ENCODE measurements at regions not wholly inside any gene's neighbourhood (a gene's known extent, or its start where the extent isn't known, plus 50 kb on each side); places are given as distances from the start of the nearest gene placed in this dataset.

GRCh38 chr2:235320326-235320725 is 173.5 kb upstream of the AGAP1 start:
- H3K27ac ChIP-seq: no peak overlapping the region
- ATAC-seq: no peak
- 92 to 96% (median 95%) methylated on average over 9 of the region's 9 CpGs for WGBS, 3 donors
- TF ChIP-seq CTCF (IDR thresholded peaks at IDR 0.05): no peak
- H3K4me3 ChIP-seq: no peak overlapping the region
- no peak for DNase-seq
- no peaks in the 10 kb centered on the region for H3K36me3 ChIP-seq (ENCODE audit: insufficient read depth in 1 of 2, low read depth in 1 of 2)
- H3K4me1 ChIP-seq: no peaks in the 10 kb centered on the region
- intact Hi-C loops (cut with DNase I): no loop called here
- no peaks in the 10 kb centered on the region for H3K9me3 ChIP-seq
- H3K27me3 ChIP-seq (ENCODE audit: insufficient read depth in 3 of 3, low read length in 2 of 3): peaks cover 0 to under 1% (median 0%) of the 10 kb centered on the region in 3 donors

GRCh38 chr2:235324324-235324723 is 169.5 kb upstream of the AGAP1 start:
- no peak overlapping the region for H3K27ac ChIP-seq
- H3K36me3 ChIP-seq (ENCODE audit: insufficient read depth in 1 of 2, low read depth in 1 of 2): no peaks in the 10 kb centered on the region
- no peak overlapping the region for H3K4me3 ChIP-seq
- intact Hi-C loops (cut with DNase I): no loop called here
- WGBS, 3 donors: 24 to 27% (median 24%) methylated on average over 9 of the region's 9 CpGs
- no peaks in the 10 kb centered on the region for H3K4me1 ChIP-seq
- ATAC-seq: no peak
- H3K27me3 ChIP-seq (ENCODE audit: insufficient read depth in 3 of 3, low read length in 2 of 3): peaks cover 0 to 3% (median 0%) of the 10 kb centered on the region in 3 donors
- no peak for TF ChIP-seq CTCF (IDR thresholded peaks at IDR 0.05)
- DNase-seq: no peak
- H3K9me3 ChIP-seq: no peaks in the 10 kb centered on the region

- ATAC-seq: no peak
- no peaks in the 10 kb centered on the region for H3K4me1 ChIP-seq
- intact Hi-C loops (cut with DNase I): no loop called here
- TF ChIP-seq CTCF (IDR thresholded peaks at IDR 0.05): no peak
- no peak overlapping the region for H3K27ac ChIP-seq
- no peaks in the 10 kb centered on the region for H3K9me3 ChIP-seq
- H3K27me3 ChIP-seq (ENCODE audit: insufficient read depth in 3 of 3, low read length in 2 of 3): peaks cover 0 to 3% (median 0%) of the 10 kb centered on the region in 3 donors
- H3K4me3 ChIP-seq: no peak overlapping the region
- WGBS, 3 donors: 74 to 83% (median 82%) methylated on average over 5 to 6 of the region's 6 CpGs
- H3K36me3 ChIP-seq (ENCODE audit: insufficient read depth in 1 of 2, low read depth in 1 of 2): no peaks in the 10 kb centered on the region
- DNase-seq: no peak
Measured at GRCh38 chr2:235325151-235325550, 168.7 kb upstream of the AGAP1 start.

- no peak for ATAC-seq
- WGBS, 3 donors: 95 to 97% (median 96%) methylated on average over 1 of the region's 1 CpG
- DNase-seq: no peak
- Histone ChIP-seq H3K36me3 (ENCODE audit: insufficient read depth in 1 of 2, low read depth in 1 of 2) (no peaks in the 10 kb centered on the region), H3K27ac (no peak overlapping the region), H3K4me1 (no peaks in the 10 kb centered on the region), H3K27me3 (ENCODE audit: insufficient read depth in 3 of 3, low read length in 2 of 3) (peaks cover 0 to 11% (median 3%) of the 10 kb centered on the region in 3 donors), H3K9me3 (no peaks in the 10 kb centered on the region), H3K4me3 (no peak overlapping the region)
- no peak for TF ChIP-seq CTCF (IDR thresholded peaks at IDR 0.05)
- intact Hi-C loops (cut with DNase I): no loop called here
Measured at GRCh38 chr2:235328991-235329390, 164.9 kb upstream of the AGAP1 start.

- no peak for TF ChIP-seq CTCF (IDR thresholded peaks at IDR 0.05)
- H3K4me3 ChIP-seq: no peak overlapping the region
- intact Hi-C loops (cut with DNase I): no loop called here
- no peaks in the 10 kb centered on the region for H3K4me1 ChIP-seq
- ATAC-seq: peak in 3 of 4 donors; percentile 47 to 69 (median 57)
- H3K36me3 ChIP-seq (ENCODE audit: insufficient read depth in 1 of 2, low read depth in 1 of 2): no peaks in the 10 kb centered on the region
- H3K27me3 ChIP-seq (ENCODE audit: insufficient read depth in 3 of 3, low read length in 2 of 3): peaks cover 0 to 11% (median 2%) of the 10 kb centered on the region in 3 donors
- H3K9me3 ChIP-seq: no peaks in the 10 kb centered on the region
- no peak for DNase-seq
- WGBS, 3 donors: 24 to 34% (median 28%) methylated on average over 11 of the region's 11 CpGs
- H3K27ac ChIP-seq: no peak overlapping the region
Measured at GRCh38 chr2:235330775-235331451, 162.9 kb upstream of the AGAP1 start.
